HG03066 (cell line): ENCODE measurements at regions not wholly inside any gene's neighbourhood (a gene's known extent, or its start where the extent isn't known, plus 50 kb on each side); places are given as distances from the start of the nearest gene placed in this dataset.
A peak's percentile ranks its signal among the peaks of the same experiment; 100 is the strongest.
"Not testable (repeated sequence)": the region's sequence is repeated elsewhere in the genome, so short reads cannot be mapped to it uniquely, and the experiment has no call there.

Experiments
- ATAC-seq: cut with Tn5 transposase; IDR thresholded peaks from one replicate; pipeline ENCODE4 v1.9.1; 2021; ENCODE audit warnings: low read depth; ENCODE audit not compliant: unreplicated experiment

- peak; percentile 62 for ATAC-seq
Observed at GRCh38 chr10:108014145-108014901, 849.8 kb upstream of the SORCS1 start.

DNA sequence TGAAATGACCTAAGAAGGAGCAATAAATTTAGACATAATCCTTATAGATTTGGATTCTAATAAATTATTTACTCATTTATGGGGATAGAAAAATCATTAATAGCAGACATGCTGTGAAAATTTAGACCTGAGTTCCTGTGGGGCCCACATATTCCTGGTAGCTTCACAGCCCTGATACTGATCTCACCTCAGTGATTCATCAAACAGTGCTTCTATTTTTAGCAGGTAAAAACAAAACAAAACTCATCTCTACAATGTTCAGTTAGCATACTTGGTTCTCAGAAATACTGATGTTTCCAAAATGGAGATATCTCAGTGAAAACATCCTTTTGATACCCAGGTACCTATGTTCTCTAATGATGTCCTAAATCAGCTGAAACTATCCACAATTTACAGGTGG, 841.1 kb upstream of the SORCS1 start:
- no peak for ATAC-seq

DNA sequence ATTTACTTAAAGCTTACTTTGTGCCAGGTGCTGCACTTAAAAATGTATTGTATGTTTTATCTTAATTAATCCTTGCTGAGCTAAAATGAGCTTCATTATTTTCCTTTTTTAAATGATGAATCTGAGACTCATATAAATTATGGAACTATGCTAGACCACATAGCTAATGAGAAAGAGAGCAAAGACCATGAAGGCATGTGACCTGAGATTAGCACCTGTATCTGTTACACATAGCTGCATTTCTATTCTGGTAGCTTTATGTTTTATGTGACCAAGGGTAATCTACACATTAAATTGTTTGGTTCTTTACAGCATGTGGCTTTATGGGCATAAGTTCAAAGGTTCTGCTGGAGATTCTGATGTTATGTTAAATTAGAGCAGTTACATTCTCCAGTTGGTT, 839.1 kb upstream of the SORCS1 start:
- ATAC-seq = no peak

- no peak for ATAC-seq
Observed at GRCh38 chr10:108003061-108003460, 838.6 kb upstream of the SORCS1 start.

DNA sequence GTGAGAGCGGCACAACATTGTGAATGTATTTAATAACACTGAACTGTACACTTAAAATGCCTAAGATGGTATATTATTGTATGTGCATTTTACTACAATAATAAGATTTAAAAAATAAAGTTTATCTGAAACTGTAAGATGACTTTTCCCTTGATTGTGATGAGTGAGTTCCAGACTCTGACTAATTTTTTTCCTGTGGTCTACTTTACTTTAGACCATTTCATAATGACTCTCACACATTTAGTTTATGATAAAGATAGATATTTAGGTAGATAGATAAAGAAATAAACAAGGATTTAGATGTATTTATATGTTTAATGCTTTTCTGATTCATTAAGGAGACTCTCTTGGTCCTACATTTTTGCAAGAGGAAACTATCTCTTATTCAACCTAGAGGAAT, 835.9 kb upstream of the SORCS1 start:
- ATAC-seq = no peak

DNA sequence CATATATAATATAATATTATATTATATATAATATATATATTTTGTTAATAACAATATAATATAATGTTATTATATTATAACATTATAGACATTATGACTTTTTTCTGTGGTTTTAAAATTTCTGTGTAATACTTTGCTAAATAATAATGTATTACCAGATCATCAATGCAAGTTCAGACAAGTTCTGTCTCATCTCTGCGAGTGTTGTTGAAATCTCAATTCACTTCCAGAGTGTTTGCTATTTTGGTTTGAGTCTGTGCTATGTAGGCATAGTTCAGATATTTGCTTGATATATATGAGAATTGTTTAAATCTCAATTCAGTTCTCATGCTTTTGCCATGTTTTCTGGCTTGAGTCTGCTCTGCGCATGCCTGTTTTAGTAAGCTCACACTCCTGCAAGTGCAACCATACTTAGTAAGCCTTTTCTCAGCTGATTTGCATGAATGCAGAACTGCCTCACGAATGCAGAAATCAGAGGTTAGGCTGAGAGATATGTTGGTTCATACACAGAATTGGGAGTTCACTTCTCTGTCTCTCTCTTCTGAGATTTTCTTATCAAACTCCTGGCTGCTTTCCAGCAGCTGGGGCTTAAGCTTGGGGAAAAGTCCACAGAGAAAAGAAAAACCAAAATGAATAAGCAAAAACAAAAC, 830.2 kb upstream of the SORCS1 start:
- ATAC-seq = peak; percentile 60

- no peak for ATAC-seq
Observed at GRCh38 chr10:107986571-107986970, 822.1 kb upstream of the SORCS1 start.

DNA sequence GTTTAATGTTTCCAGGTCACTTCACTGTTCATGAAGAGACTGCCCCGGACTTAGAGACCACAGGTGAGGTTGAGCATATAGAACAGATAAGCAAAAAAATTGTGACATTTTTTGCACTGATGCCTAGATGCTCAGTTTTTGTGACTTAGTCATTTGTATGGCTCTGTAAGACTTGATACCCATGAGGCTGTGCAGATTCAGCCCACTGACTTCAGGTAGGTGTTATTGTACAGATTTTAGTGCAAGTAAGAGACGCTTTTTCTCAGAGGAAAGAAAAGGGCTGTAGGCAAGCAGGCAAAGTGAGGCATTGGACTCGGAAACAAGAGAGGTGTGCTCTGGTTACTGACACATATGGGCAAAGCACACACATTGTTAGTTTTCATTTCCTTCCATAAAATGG, 820.1 kb upstream of the SORCS1 start:
- no peak for ATAC-seq

- ATAC-seq = no peak
Observed at GRCh38 chr10:107984149-107984548, 819.6 kb upstream of the SORCS1 start.

GRCh38 chr10:107978455-107978854, 813.9 kb upstream of the SORCS1 start:
- no peak for ATAC-seq

DNA sequence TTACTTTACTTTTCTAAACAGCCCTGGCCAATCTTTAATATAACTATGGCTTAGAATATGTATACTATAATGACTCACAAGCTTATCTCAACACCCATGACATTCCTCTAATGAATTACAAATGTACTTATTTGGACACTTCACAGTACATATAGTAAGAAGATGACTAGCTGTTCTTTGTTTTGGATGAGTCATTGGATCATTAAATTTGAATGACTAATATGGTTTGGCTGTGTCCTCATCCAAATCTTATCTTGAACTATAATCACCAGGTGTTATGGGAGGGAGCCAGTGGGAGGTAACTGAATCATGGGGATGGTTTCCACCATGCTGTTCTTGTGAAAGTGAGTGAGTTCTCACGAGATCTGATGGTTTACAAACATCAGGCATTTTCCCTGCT, 807.5 kb upstream of the SORCS1 start:
- no peak for ATAC-seq

DNA sequence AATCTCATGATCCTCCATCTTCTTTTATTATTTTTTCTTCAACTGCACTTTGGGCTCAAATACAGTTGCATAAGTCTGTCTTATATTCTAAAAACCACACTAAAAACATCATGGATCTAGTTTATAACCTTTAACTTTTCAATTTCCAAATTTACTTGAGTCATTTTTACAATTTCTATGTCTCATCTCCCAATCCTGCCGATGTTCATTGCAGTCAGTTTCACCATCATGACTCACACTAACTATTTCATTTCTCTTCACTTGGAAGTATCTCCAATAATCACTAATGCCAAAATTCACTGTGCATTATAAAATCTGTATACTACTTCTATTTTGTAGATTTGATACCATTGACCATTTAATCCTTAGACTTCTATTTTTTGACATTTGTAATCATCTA, 806.9 kb upstream of the SORCS1 start:
- ATAC-seq = no peak

GRCh38 chr10:107970512-107970911, 806.0 kb upstream of the SORCS1 start:
- ATAC-seq = no peak

GRCh38 chr10:107969936-107970335, 805.4 kb upstream of the SORCS1 start:
- no peak for ATAC-seq

DNA sequence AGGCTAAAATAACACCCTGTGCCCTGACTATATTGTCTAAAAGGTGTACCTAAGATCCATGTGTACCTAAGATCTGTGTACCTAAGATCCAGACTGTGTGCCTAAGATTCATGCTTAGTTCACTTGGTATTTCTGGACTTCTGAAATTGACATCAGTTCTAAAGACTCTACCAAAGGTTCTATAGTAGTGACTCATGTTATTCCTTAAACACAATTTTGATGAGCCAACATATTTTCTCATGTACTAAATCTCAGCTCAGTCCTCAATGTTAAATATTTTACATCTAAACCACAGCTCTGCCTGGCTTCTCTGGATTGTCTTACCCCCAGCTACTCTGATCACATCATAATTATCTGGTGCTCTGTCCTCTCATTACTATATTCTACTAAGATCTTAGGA, 802.3 kb upstream of the SORCS1 start:
- ATAC-seq = no peak

DNA sequence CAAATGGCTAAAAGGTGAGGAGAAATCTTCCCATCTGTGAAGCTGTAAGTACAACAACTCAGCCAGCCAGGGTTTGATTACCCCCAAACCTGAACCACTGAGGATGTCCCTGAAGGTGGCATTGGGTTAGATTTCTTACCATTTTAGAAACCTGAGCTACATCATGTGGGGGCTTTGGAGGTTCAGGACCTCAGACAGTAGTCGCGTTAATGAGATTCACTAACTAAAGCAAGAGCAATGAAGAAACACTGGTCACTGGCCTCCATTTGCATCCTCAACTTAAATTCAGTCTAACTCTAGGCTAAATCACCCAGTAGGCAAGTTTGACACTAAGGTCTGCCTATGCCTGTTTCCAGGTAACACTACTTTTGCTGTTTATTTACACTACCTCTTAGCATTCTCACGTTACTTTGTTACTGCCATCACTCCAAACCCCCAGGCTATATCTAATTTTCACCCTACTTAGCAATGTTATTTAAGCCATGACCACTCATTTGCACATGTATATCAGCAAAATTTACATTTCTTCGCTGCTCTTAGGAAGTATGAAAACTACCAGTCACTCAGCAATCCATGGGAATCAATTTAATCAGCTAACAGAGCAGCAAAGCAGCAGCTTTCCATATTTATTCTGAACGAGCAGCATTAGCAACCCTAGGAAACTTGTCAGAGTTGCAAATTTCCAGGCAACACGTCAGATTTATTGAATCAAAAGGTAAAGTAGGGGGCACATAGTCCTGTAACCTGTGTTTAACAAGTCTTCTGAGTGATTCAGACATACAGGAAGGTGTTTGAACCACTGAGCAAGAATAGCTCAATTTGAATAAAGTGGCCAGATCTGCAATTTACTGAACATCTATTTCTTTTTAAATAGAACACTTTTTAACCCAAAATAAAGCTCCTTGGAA, 788.4 kb upstream of the SORCS1 start:
- no peak for ATAC-seq

- ATAC-seq = not testable (repeated sequence)
Observed at GRCh38 chr10:107950411-107951062, 786.0 kb upstream of the SORCS1 start.

- ATAC-seq = no peak
Observed at GRCh38 chr10:107942826-107943225, 778.3 kb upstream of the SORCS1 start.

DNA sequence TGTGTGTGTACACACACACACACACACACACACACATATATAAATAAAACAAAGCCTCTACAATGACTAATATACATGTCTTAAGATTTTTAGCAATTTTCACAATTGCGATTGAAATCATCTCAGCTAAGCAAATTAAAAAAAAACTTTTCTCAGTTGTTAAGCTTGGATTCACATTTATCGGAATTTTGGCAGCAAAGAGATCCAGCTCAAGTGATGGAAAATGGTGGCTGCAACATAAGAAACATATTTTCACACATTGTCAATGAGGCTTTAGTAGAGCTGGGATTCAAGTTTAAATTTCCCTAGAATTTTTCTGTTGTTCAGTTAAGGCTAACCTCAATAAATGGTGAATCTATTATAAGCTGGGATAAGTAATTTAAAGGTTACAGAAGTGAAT, 768.6 kb upstream of the SORCS1 start:
- no peak for ATAC-seq

DNA sequence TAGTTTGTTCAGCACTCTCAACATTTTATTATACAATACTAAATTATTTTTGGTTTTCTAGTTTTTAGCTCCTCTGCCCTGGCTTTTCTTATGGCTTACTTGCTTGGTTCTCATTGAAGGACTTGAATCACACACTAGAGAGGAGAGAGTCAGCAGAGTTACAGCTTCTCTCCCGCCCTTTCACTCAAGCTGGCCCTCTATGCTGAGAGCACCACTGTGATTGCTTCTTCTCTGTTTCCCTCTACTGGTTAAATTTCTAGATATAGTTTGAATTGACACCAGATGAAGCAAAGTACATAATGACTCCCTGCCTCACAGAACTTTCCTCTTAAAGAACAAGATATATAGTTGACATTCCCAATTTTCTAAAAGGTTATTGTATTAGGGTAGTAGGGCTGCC, 767.3 kb upstream of the SORCS1 start:
- no peak for ATAC-seq

GRCh38 chr10:107930037-107930436, 765.5 kb upstream of the SORCS1 start:
- ATAC-seq = no peak
